ENCODE measurements at regions not wholly inside any gene's neighbourhood (a gene's known extent, or its start where the extent isn't known, plus 50 kb on each side); places are given as distances from the start of the nearest gene placed in this dataset.

GRCh38 chr11:105230586-105230985 is 91.0 kb upstream of the CARD18 start:
- no peak overlapping the region for H3K27ac ChIP-seq
- in situ Hi-C loops (cut with HindIII; ENCODE audit: low pct_ligation_motif_present, low sequenced_read_pairs), result no loop called here
- H3K36me3 ChIP-seq (replicated peaks), result no peaks in the 10 kb centered on the region
- TF ChIP-seq CTCF (IDR thresholded peaks at IDR 0.05; ENCODE audit: low read depth, low read length, missing control alignments), result no peak
- no peak for DNase-seq
- H3K27me3 ChIP-seq (replicated peaks), result no peaks in the 10 kb centered on the region
- no peak overlapping the region for H3K4me3 ChIP-seq (ENCODE audit: low read depth, low read length)

DNA sequence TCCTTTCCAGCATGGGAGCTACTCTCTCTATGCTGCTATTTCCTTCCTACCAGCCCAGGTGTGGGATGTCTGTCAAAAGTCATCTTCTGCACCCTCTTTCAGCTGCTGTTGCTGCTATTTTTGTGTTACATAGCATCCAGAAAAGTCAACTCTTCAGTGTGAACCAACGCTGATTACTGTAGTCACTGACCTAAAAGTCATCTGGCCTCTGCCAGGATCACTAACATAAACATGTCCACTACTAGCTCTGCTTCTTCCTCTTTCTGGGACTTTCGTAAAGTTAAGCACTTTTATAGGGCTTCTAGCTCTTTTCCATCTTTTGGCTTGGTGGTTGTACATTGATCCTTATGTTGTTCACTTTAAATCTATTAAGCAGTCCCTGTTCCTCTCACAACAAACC is 90.2 kb upstream of the CARD18 start:
- in situ Hi-C loops (cut with HindIII; ENCODE audit: low pct_ligation_motif_present, low sequenced_read_pairs), result no loop called here
- H3K4me3 ChIP-seq (ENCODE audit: low read depth, low read length), result no peak overlapping the region
- TF ChIP-seq CTCF (IDR thresholded peaks at IDR 0.05; ENCODE audit: low read depth, low read length, missing control alignments), result no peak

GRCh38 chr11:105229257-105229656 is 89.7 kb upstream of the CARD18 start:
- TF ChIP-seq CTCF (IDR thresholded peaks at IDR 0.05; ENCODE audit: low read depth, low read length, missing control alignments), result no peak
- H3K4me3 ChIP-seq (ENCODE audit: low read depth, low read length), result no peak overlapping the region
- no peak overlapping the region for H3K27ac ChIP-seq
- DNase-seq, result no peak
- H3K36me3 ChIP-seq (replicated peaks), result no peaks in the 10 kb centered on the region
- in situ Hi-C loops (cut with HindIII; ENCODE audit: low pct_ligation_motif_present, low sequenced_read_pairs), result no loop called here
- no peaks in the 10 kb centered on the region for H3K27me3 ChIP-seq (replicated peaks)

More for the DNA sequence above, 90.2 kb upstream of the CARD18 start:
- no peaks in the 10 kb centered on the region for H3K36me3 ChIP-seq (replicated peaks)
- no peaks in the 10 kb centered on the region for H3K27me3 ChIP-seq (replicated peaks)
- DNase-seq, result no peak
- no peak overlapping the region for H3K27ac ChIP-seq

GRCh38 chr11:105227363-105227762 is 87.8 kb upstream of the CARD18 start:
- Histone ChIP-seq H3K4me3 (ENCODE audit: low read depth, low read length) (no peak overlapping the region), H3K27ac (no peak overlapping the region), H3K36me3 (replicated peaks) (no peaks in the 10 kb centered on the region), H3K27me3 (replicated peaks) (no peaks in the 10 kb centered on the region)
- no peak for TF ChIP-seq CTCF (IDR thresholded peaks at IDR 0.05; ENCODE audit: low read depth, low read length, missing control alignments)
- in situ Hi-C loops (cut with HindIII; ENCODE audit: low pct_ligation_motif_present, low sequenced_read_pairs), result no loop called here
- DNase-seq, result no peak

DNA sequence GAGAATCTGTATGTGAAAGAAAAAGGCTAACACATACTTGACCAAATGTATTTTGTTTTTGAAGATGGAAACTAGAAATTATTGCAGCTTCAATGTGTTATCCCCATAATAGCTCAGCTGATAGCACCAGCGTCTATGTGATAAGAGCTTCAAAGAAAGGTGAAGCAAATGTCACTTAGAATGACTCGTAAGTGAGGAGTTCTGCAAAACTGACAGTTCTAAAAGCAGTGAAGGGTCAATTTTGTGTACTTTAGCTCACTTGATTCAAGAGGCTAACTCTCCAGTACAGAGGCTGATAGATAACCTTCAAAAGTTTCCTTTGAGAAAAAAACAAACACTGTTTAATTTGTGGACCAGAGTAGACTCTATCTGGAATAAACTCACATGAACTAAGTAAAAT is 87.2 kb upstream of the CARD18 start:
- Histone ChIP-seq H3K4me3 (ENCODE audit: low read depth, low read length) (no peak overlapping the region), H3K36me3 (replicated peaks) (no peaks in the 10 kb centered on the region), H3K27me3 (replicated peaks) (no peaks in the 10 kb centered on the region), H3K27ac (no peak overlapping the region)
- in situ Hi-C loops (cut with HindIII; ENCODE audit: low pct_ligation_motif_present, low sequenced_read_pairs), result no loop called here
- no peak for TF ChIP-seq CTCF (IDR thresholded peaks at IDR 0.05; ENCODE audit: low read depth, low read length, missing control alignments)
- DNase-seq, result no peak

- no peak overlapping the region for H3K4me3 ChIP-seq (ENCODE audit: low read depth, low read length)
Measured at GRCh38 chr11:105226091-105226490, 86.5 kb upstream of the CARD18 start.

More at GRCh38 chr11:105226091-105226490, 86.5 kb upstream of the CARD18 start:
- in situ Hi-C loops (cut with HindIII; ENCODE audit: low pct_ligation_motif_present, low sequenced_read_pairs), result no loop called here
- Histone ChIP-seq H3K36me3 (replicated peaks) (no peaks in the 10 kb centered on the region), H3K27ac (no peak overlapping the region), H3K27me3 (replicated peaks) (no peaks in the 10 kb centered on the region)
- no peak for DNase-seq
- TF ChIP-seq CTCF (IDR thresholded peaks at IDR 0.05; ENCODE audit: low read depth, low read length, missing control alignments), result no peak
